Choroid plexus epithelial cell (primary cell): ENCODE measurements at regions not wholly inside any gene's neighbourhood (a gene's known extent, or its start where the extent isn't known, plus 50 kb on each side); places are given as distances from the start of the nearest gene placed in this dataset.
"Not testable (repeated sequence)": the region's sequence is repeated elsewhere in the genome, so short reads cannot be mapped to it uniquely, and the experiment has no call there.

Source experiments
- DNase-seq: peaks from one replicate; pipeline ENCODE4 v3.0.0-alpha.2; 2010; ENCODE audit warnings: low read depth
- H3K4me3 ChIP-seq: 2 replicates; pipeline ENCODE4 v1.5.1; 2011; ENCODE audit warnings: low read depth, mild to moderate bottlenecking, control low read depth, low read length, moderate library complexity
- TF ChIP-seq, protein P1 (sequence below): conservative IDR thresholded peaks from 2 replicates; pipeline ENCODE4 v1.5.1; 2011; ENCODE audit warnings: low read depth, mild to moderate bottlenecking, control low read depth, inconsistent platforms, low read length, moderate library complexity

DNA sequence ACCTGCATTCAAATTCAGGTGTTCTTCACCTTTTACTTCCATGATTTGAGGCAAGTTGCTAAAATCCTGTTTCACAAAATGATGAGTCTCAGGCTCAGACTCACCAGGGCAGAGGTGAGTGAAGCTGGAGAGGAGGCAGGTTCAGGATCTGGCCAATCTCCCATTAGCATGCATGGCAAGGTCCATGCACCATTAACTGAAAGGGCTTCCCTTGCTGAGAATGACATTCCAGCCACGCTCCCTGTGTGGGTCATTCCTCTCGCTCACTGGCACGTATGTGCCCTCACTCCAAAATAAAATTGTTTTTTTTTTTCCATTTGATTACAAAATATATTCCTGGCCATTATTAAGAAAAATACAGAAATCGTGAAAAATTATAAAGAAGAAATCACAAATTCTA is 257.6 kb downstream of the C12orf75 start:
- TF ChIP-seq, protein P1, sequence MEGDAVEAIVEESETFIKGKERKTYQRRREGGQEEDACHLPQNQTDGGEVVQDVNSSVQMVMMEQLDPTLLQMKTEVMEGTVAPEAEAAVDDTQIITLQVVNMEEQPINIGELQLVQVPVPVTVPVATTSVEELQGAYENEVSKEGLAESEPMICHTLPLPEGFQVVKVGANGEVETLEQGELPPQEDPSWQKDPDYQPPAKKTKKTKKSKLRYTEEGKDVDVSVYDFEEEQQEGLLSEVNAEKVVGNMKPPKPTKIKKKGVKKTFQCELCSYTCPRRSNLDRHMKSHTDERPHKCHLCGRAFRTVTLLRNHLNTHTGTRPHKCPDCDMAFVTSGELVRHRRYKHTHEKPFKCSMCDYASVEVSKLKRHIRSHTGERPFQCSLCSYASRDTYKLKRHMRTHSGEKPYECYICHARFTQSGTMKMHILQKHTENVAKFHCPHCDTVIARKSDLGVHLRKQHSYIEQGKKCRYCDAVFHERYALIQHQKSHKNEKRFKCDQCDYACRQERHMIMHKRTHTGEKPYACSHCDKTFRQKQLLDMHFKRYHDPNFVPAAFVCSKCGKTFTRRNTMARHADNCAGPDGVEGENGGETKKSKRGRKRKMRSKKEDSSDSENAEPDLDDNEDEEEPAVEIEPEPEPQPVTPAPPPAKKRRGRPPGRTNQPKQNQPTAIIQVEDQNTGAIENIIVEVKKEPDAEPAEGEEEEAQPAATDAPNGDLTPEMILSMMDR, result no peak
- no peak for DNase-seq
- H3K4me3 ChIP-seq, result no peak overlapping the region

DNA sequence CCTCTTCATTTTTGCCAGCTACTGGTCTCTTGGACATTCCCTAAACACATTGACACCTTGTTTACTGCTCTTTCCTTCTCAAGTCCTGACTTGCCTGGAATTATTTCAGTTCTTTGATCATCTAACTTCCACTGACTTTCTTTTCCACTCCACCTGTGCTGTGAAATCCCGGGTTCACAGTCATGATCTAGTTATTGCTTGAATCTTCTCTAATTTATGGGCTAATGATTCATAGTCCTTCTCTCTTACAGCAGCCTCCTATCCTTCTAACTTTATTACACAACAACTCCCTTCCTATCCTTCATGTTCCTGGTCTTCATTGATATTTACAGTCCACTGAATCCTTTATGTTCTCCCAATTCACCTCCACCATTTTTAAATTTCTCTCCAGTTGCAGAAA is 260.1 kb downstream of the C12orf75 start:
- H3K4me3 ChIP-seq, result no peak overlapping the region
- TF ChIP-seq, protein P1, result no peak
- DNase-seq, result no peak

DNA sequence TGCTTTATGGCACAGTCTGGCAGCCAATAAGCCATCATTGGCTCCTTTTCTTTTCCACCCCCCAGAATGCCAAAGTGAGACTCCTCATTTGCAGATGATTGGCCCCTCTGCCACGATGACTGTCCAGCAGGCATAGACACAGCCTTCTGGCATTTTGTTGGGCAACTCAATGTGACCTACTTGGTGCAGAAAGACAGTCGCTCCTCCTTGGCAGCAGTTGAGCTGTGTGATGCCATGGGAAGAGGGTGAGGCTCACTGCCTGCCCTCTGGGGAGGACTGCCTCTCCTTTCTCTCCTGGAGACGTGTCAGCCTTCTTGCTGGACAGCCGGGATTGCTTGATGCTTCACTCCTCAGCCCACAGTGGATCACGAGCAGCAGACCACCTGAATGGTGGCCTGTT is 264.9 kb downstream of the C12orf75 start:
- no peak overlapping the region for H3K4me3 ChIP-seq
- no peak for DNase-seq
- TF ChIP-seq, protein P1, result no peak

DNA sequence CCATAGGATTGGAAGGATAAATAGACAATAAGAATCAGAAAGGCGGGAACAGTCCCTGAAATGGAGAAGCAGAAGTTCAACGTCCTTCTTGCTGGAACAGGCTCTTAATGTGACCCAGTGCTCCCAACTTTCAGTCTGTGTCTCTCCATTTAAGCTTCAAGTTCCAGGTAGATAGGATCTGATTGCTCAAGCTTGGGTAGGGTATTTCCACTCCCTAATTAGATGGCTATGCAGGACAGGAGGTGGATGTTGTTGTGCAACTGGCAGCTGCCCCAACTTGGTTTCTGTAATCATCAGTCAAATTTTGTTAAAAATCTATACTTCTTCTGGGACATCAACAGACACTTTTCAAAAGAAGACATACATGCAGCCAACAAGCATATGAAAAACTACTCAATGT is 266.2 kb downstream of the C12orf75 start:
- no peak for DNase-seq
- TF ChIP-seq, protein P1, result no peak
- no peak overlapping the region for H3K4me3 ChIP-seq

DNA sequence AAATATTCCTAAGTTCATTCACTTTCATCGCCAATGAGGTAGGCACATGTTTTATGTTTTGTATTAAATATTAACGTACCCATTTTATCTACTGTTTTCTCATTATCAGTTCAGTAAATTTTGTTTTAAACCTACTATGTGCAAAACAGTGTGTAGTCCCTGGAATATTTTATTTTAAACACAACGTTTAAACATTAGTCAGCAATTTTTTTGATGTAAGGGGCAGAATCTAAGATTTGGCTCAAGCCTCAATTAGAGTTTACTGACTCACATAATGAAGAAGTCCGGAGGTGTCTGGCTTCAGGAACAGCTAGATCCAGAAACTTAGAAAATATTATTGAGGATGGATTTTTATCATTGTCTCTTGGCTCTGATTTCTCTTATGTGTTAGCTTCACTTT is 267.5 kb downstream of the C12orf75 start:
- DNase-seq, result no peak
- TF ChIP-seq, protein P1, result no peak
- no peak overlapping the region for H3K4me3 ChIP-seq

DNA sequence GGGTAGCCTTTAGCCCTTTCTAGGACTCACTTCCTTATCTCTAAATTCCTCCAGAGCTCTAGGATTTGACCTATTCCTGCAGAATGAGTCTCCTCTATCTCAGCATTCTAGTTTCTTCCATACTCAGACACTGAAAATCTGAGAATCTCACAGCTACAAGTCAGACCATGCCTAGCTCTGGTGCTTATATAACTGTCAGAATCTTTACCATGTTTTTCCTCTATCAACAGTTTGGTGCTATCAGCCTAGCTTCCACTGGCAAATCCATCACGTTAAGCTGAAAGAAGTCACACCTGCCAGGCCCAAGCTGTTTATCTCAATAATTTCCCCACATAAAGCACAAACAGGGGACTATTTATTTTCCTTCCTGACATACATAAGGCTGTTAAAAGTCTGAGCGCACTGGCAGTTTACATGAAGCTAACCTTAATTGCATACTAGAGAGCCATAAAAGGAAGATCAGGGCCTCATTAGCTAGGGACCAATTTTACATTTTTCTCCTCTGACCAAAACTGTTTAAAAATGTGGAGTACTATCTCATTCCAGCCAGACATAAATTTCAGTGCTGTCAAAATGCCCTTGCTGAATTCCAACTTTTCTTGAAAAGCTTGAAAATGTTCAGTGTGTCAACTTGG is 270.5 kb downstream of the C12orf75 start:
- no peak for DNase-seq
- no peak overlapping the region for H3K4me3 ChIP-seq
- TF ChIP-seq, protein P1, result no peak

DNA sequence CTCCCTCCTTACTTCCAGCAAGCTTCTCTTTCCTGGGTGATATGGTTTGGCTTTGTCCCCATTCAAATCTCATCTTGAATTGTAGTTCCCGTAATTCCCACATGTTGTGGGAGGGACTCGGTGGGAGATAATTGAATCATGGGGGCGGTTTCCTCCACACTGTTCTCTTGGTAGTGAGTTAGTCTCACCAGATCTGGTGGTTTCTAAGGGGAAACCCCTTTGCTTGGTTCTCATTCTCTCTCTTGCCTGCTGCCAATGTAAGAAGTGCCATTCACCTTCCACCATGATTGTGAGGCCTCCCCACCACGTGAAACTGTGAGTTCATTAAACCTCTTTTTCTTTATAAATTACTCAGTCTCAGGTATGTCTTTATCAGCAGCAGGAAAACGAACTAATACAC is 271.8 kb downstream of the C12orf75 start:
- not testable (repeated sequence) for DNase-seq, H3K4me3 ChIP-seq

DNA sequence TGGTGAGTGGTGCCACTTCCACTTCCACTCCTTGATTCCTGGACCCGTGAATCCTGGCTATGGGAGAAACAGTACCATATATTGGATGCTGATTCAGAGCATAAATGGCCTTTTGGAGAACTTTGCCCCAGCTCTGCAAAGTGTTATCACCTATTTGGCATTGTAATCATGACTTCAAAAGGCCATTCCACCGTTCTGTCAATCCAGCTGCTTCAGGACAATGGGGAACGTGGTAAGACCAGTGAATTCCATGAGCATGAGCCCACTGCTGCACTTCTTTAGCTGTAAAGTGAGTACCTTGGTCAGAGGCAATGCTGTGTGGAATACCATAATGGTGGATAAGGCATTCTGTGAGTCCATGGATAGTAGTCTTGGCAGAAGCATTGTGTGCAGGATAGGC is 273.8 kb downstream of the C12orf75 start:
- DNase-seq, H3K4me3 ChIP-seq: not testable (repeated sequence)

DNA sequence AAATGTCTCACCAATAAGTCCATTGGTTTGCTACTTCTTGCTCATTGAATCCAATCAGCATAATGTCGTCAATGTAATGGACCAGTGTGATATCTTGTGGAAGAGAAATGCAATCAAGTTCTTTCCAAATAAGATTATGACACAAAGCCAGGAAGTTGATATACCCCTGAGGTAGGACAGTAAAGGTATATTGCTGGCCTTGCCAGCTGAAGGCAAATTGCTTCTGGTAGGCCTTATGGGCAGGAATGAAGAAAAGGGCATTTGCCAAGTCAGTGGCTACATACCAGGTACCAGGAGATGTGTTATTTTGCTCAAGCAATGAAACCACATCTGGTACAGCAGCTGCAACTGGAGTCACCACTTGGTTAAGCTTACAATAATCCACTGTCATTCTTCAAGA is 276.1 kb downstream of the C12orf75 start:
- DNase-seq, H3K4me3 ChIP-seq: not testable (repeated sequence)

DNA sequence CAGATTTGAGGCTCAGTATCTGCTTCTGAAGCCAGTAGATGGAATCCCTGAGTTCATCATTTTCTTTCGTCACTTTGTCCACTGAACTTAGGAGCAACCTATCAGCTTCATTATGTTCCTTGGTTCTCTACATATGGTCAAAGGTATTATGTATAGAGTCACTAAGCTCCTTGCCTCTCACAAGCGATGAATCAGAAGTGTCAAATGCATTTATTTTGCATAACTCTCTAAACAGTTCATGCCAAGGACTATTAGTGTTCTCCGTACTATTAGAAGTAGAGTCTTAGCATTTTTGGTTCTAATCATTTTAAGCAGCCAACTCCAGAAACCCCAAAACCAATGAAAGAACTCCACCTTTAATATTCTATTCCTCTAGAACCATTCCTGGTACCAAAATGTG is 278.5 kb downstream of the C12orf75 start:
- not testable (repeated sequence) for DNase-seq

More for the DNA sequence above, 278.5 kb downstream of the C12orf75 start:
- H3K4me3 ChIP-seq, result not testable (repeated sequence)
